SK-N-MC (cell line): ENCODE measurements at regions not wholly inside any gene's neighbourhood (a gene's known extent, or its start where the extent isn't known, plus 50 kb on each side); places are given as distances from the start of the nearest gene placed in this dataset.

ENCODE experiments used
- DNase-seq: peaks from one replicate; pipeline ENCODE4 v3.0.0-alpha.2; 2011; ENCODE audit warnings: low read depth, low spot score
- H3K27ac ChIP-seq: fragments of 200-600 bp; sonication (generic); 2 replicates; pipeline ENCODE4 v1.5.1; 2016; ENCODE audit warnings: mixed run types
- H3K36me3 ChIP-seq: fragments of 200-600 bp; sonication (generic); 2 replicates; pipeline ENCODE4 v1.6.1; 2017; ENCODE audit warnings: antibody characterized with exemption, low read length, mixed read lengths; ENCODE audit not compliant: insufficient read depth
- H3K4me3 ChIP-seq: fragments of 200-600 bp; sonication (generic); 2 replicates; pipeline ENCODE4 v1.5.1; 2016
- H3K9ac ChIP-seq: fragments of 200-600 bp; sonication (generic); 2 replicates; pipeline ENCODE4 v1.8.0; 2017; ENCODE audit warnings: mixed run types, mixed read lengths; ENCODE audit not compliant: insufficient read length
- H3K9me3 ChIP-seq: fragments of 200-600 bp; sonication (generic); 2 replicates; pipeline ENCODE4 v1.6.1; 2017; ENCODE audit warnings: low read depth, mild to moderate bottlenecking, antibody characterized with exemption, low read length, moderate library complexity, mixed read lengths
- EZH2 ChIP-seq: fragments of 200-600 bp; sonication (generic); IDR thresholded peaks from one replicate; pipeline ENCODE4 v1.6.1; 2017; ENCODE audit warnings: antibody characterized with exemption
- FOXP2 ChIP-seq: optimal IDR thresholded peaks from 2 replicates; pipeline ENCODE3; 2011; ENCODE audit warnings: mild to moderate bottlenecking, moderate library complexity; ENCODE audit not compliant: insufficient read depth; ENCODE audit errors: extremely low read length, control extremely low read depth
- POLR2AphosphoS5 ChIP-seq: IDR thresholded peaks from 2 replicates; pipeline ENCODE4 v1.6.1; 2012; ENCODE audit warnings: mild to moderate bottlenecking, low read depth, low read length, borderline replicate concordance

DNA sequence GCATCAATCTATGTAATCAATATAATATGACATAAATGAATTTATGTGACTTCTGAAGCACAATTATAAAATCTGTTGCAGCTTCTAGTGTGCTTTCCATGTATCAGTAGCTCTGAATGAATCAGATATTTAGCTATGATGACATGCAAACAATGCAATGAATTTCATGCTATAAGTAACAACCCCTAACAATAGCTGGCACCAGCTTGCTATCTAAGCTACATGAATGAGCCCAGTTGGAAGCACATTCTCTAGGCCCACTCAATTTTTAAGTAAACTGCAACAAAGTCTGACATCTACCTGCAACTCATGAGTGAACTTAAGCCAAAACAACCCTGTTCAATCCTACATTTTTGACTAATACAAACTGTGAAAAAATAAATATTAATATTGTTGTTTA is 507.3 kb upstream of the ROBO1 start:
- Histone ChIP-seq H3K36me3 (no peaks in the 10 kb centered on the region), H3K4me3 (no peak overlapping the region), H3K9me3 (no peaks in the 10 kb centered on the region), H3K9ac (no peak overlapping the region), H3K27ac (no peak overlapping the region)
- no peak for TF ChIP-seq POLR2AphosphoS5
- TF ChIP-seq FOXP2 = no peak
- TF ChIP-seq EZH2 = no peak
- no peak for DNase-seq

DNA sequence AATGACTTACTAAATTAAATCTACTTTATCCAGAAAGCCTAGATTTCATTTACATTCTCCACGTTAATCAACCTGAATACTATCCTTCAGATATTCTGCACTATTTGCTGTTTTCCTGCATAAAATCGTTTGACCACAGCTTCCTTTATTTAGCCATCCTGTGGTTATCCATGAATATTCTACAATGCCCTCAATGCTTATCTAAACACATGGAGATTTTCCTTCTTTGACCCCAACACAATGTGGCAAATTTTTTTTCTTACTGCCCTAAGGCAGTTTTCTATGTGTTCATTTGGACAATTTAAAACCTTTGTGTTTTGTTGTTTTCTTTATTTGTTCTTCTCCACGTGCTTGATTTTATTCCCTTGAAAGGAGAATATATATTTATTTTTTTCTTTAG is 495.5 kb upstream of the ROBO1 start:
- Histone ChIP-seq H3K9me3 (no peaks in the 10 kb centered on the region), H3K36me3 (no peaks in the 10 kb centered on the region), H3K9ac (no peak overlapping the region), H3K27ac (no peak overlapping the region), H3K4me3 (no peak overlapping the region)
- no peak for DNase-seq
- TF ChIP-seq EZH2 (no peak), POLR2AphosphoS5 (no peak), FOXP2 (no peak)

DNA sequence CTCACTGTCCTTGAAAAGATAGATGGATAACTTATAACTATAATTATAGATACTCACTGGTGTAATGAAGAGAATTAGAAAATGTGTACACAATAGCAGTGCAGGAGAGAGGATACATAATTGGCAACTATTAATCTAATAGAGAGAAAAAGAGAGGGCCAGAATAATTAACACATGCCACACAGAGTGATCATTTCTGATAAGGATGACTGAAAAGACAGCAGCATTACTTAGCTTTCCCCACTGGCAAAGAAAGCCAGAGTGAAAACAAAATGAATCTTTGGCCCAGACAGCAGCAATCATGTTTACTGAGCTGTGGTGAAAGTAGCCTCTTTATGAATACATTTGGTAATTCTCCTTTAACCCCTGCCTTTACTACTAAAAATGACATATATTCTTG is 493.3 kb upstream of the ROBO1 start:
- TF ChIP-seq POLR2AphosphoS5 = no peak
- no peak for TF ChIP-seq FOXP2
- no peak for TF ChIP-seq EZH2
- no peaks in the 10 kb centered on the region for H3K36me3 ChIP-seq
- no peak overlapping the region for H3K4me3 ChIP-seq
- H3K27ac ChIP-seq = no peak overlapping the region
- no peak for DNase-seq
- no peak overlapping the region for H3K9ac ChIP-seq
- no peaks in the 10 kb centered on the region for H3K9me3 ChIP-seq

GRCh38 chr3:80259736-80260135 is 491.9 kb upstream of the ROBO1 start:
- Histone ChIP-seq H3K9me3 (no peaks in the 10 kb centered on the region), H3K27ac (no peak overlapping the region), H3K36me3 (no peaks in the 10 kb centered on the region), H3K9ac (no peak overlapping the region), H3K4me3 (no peak overlapping the region)
- no peak for DNase-seq
- no peak for TF ChIP-seq FOXP2
- no peak for TF ChIP-seq EZH2
- TF ChIP-seq POLR2AphosphoS5 = no peak

GRCh38 chr3:80252113-80252512 is 484.3 kb upstream of the ROBO1 start:
- no peak overlapping the region for H3K4me3 ChIP-seq
- TF ChIP-seq EZH2 (no peak), POLR2AphosphoS5 (no peak), FOXP2 (no peak)
- DNase-seq = no peak
- no peaks in the 10 kb centered on the region for H3K9me3 ChIP-seq
- no peak overlapping the region for H3K27ac ChIP-seq
- H3K9ac ChIP-seq = no peak overlapping the region
- no peaks in the 10 kb centered on the region for H3K36me3 ChIP-seq

DNA sequence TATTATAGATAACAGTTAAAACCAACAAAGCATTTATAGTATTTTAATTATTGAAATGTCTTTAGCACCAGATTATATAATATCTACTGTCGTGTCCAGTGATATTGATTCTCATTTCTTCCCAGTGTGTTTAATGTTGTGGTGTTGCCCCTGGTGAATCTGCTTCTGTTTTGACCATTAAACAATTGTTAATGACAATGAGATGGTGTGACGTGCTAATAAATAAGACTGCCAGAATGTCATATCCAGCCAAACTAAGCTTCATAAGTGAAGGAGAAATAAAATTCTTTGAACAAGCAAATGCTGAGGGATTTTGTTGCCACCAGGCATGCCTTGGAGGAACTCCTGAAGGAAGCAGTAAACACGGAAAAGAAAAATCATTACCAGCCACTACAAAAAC is 480.0 kb upstream of the ROBO1 start:
- Histone ChIP-seq H3K4me3 (no peak overlapping the region), H3K27ac (no peak overlapping the region), H3K36me3 (no peaks in the 10 kb centered on the region), H3K9ac (no peak overlapping the region), H3K9me3 (no peaks in the 10 kb centered on the region)
- no peak for DNase-seq
- TF ChIP-seq POLR2AphosphoS5 (no peak), FOXP2 (no peak), EZH2 (no peak)

DNA sequence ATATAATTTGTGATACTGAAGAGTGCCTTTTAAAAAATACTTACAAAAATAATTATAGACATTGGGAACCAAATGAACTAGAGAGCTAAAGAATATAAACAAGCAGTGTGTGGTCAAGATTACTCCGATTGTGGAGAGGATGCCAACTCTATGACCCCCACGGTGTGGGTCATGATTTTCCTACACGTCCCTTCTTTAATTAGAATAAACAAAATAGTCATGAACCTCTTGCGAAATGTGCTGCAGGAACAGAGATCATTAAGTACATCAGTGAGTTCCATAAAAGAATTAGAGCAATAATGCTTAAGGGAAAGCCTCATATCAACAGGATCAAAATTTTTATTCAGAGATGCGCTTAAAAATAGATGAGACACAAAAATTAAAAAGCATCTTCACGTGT is 476.6 kb upstream of the ROBO1 start:
- no peak overlapping the region for H3K4me3 ChIP-seq
- no peaks in the 10 kb centered on the region for H3K36me3 ChIP-seq
- DNase-seq = no peak
- no peak for TF ChIP-seq EZH2
- no peak for TF ChIP-seq POLR2AphosphoS5
- no peak for TF ChIP-seq FOXP2
- no peaks in the 10 kb centered on the region for H3K9me3 ChIP-seq
- no peak overlapping the region for H3K27ac ChIP-seq
- H3K9ac ChIP-seq = no peak overlapping the region

- DNase-seq = no peak
- Histone ChIP-seq H3K9ac (no peak overlapping the region), H3K4me3 (no peak overlapping the region), H3K9me3 (no peaks in the 10 kb centered on the region), H3K36me3 (no peaks in the 10 kb centered on the region), H3K27ac (no peak overlapping the region)
- TF ChIP-seq FOXP2 (no peak), EZH2 (no peak), POLR2AphosphoS5 (no peak)
Measured at GRCh38 chr3:80241791-80242190, 474.0 kb upstream of the ROBO1 start.

DNA sequence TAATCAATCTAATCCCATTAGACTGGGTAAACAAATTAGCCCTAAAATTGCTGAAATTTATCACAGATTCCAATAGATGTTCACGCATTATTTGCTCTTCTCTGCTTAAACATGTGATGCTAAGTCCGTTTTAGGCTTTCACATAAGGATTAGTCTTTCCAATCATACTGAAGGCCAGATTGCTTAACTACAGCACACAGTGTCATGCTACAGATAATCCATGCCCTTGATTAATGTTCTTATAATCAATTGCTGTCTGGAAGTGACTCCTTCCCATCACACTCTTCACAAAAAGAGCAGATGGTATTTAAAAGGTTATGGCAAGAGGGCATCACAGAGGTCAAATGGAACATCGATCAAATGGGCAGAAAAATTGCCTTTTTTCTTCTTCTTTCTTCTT is 471.5 kb upstream of the ROBO1 start:
- no peaks in the 10 kb centered on the region for H3K36me3 ChIP-seq
- no peak overlapping the region for H3K9ac ChIP-seq
- no peaks in the 10 kb centered on the region for H3K9me3 ChIP-seq
- no peak overlapping the region for H3K27ac ChIP-seq
- TF ChIP-seq EZH2 = no peak
- TF ChIP-seq FOXP2 = no peak
- no peak for TF ChIP-seq POLR2AphosphoS5
- H3K4me3 ChIP-seq = no peak overlapping the region
- DNase-seq = no peak

GRCh38 chr3:80238606-80239005 is 470.8 kb upstream of the ROBO1 start:
- no peak for TF ChIP-seq POLR2AphosphoS5
- no peak for TF ChIP-seq EZH2
- TF ChIP-seq FOXP2 = no peak
- no peak overlapping the region for H3K9ac ChIP-seq
- no peak for DNase-seq
- H3K36me3 ChIP-seq = no peaks in the 10 kb centered on the region
- H3K27ac ChIP-seq = peak overlapping the region; percentile 68; the same call in 1 of the 2 replicates
- H3K4me3 ChIP-seq = no peak overlapping the region
- no peaks in the 10 kb centered on the region for H3K9me3 ChIP-seq
